HepG2 (cell line): ENCODE measurements at regions not wholly inside any gene's neighbourhood (a gene's known extent, or its start where the extent isn't known, plus 50 kb on each side); places are given as distances from the start of the nearest gene placed in this dataset.

Experiments used
- ATAC-seq: fragments of 200-7000 bp; cut with Tn5 transposase; 3 replicates; pipeline ENCODE4 v1.9.1; 2020; ENCODE audit warnings: mild to moderate bottlenecking, moderate library complexity
- BruUV-seq: library from RNA; stranded (reverse); fragments of 400-500 nt; replicated peaks from 2 replicates; lab custom pipeline; 2021; lab: Mats Ljungman, UMichigan
- CTCF ChIA-PET: fragments of 300-600 bp; formaldehyde crosslinking; extraction: SDS; loops from one replicate; lab custom pipeline; 2021; ENCODE audit warnings: low total read pairs, inconsistent platforms, low intra/inter-chr PET ratio; lab: Yijun Ruan, JAX
- POLR2A ChIA-PET: fragments of 350-600 bp; sonication (Branson Sonifier 250); formaldehyde crosslinking; loops from one replicate; lab custom pipeline; 2020; ENCODE audit warnings: antibody characterized with exemption, inconsistent platforms; lab: Yijun Ruan, JAX
- DNase-seq: peaks from one replicate; pipeline ENCODE4 v3.0.0-alpha.2; 2015; ENCODE audit warnings: low spot score
- FAIRE-seq: peaks from 3 replicates; lab custom pipeline; 2011; peaks lifted over from hg19 to GRCh38; lab: Jason Lieb, UNC
- H2AFZ ChIP-seq: one replicate; pipeline ENCODE4 v1.6.1; 2011; ENCODE audit warnings: low read length, inconsistent platforms
- H3K27ac ChIP-seq: fragments of 300-600 bp; 3 replicates; pipeline ENCODE4 v1.8.0; 2011; ENCODE audit warnings: mixed run types, mild to moderate bottlenecking, mixed read lengths, low read length, inconsistent platforms; ENCODE audit not compliant: insufficient read depth; ENCODE audit errors: extremely low read length
- H3K27me3 ChIP-seq, 2 experiments: fragments of 200-600 bp in 1 of 2; 2 replicates in 1 of 2; 3 replicates in 1 of 2; pipeline versions ENCODE4 v1.6.0 to v1.8.0; 2011; ENCODE audit warnings: low read length in 2 of 2, mild to moderate bottlenecking in 2 of 2, moderate library complexity in 2 of 2, inconsistent platforms in 1 of 2; ENCODE audit not compliant: insufficient read depth in 2 of 2, control insufficient read depth in 1 of 2
- H3K36me3 ChIP-seq, 2 experiments: fragments of 200-600 bp in 1 of 2; replicated peaks in 1 of 2; 2 replicates in 1 of 2; 3 replicates in 1 of 2; pipeline versions ENCODE4 v1.5.1 to v1.8.0; 2011; ENCODE audit warnings: low read length in 2 of 2, inconsistent platforms in 1 of 2; ENCODE audit not compliant: insufficient read depth in 2 of 2, control insufficient read depth in 1 of 2
- H3K4me1 ChIP-seq: 2 replicates; pipeline ENCODE4 v1.5.1; 2012; ENCODE audit warnings: low read length, inconsistent platforms; ENCODE audit not compliant: insufficient read depth
- H3K4me2 ChIP-seq: 2 replicates; pipeline ENCODE4 v1.6.0; 2011; ENCODE audit warnings: low read depth, low read length, inconsistent platforms
- H3K4me3 ChIP-seq, 3 experiments: fragments of 200-600 bp in 1 of 3; sonication (generic), shearing (Covaris generic) in 1 of 3; replicated peaks in 1 of 3; 2 replicates each; pipeline ENCODE4 v1.5.1; 2011 to 2016; ENCODE audit warnings: low read length in 3 of 3, inconsistent platforms in 2 of 3, low read depth in 2 of 3, mild to moderate bottlenecking in 2 of 3, control low read depth in 1 of 3, mixed read lengths in 1 of 3; ENCODE audit not compliant: insufficient read depth in 1 of 3
- H3K79me2 ChIP-seq: one replicate; pipeline ENCODE4 v1.6.1; 2011; ENCODE audit warnings: low read length, inconsistent platforms; ENCODE audit not compliant: insufficient read depth
- H3K9ac ChIP-seq: 2 replicates; pipeline ENCODE4 v1.6.0; 2011; ENCODE audit warnings: mild to moderate bottlenecking, low read depth, low read length, inconsistent platforms; ENCODE audit not compliant: insufficient read depth
- H3K9me3 ChIP-seq: 2 replicates; pipeline ENCODE4 v1.5.1; 2012; ENCODE audit warnings: mild to moderate bottlenecking, low read length
- H4K20me1 ChIP-seq: 2 replicates; pipeline ENCODE4 v1.6.0; 2011; ENCODE audit warnings: inconsistent platforms, mild to moderate bottlenecking, low read length, moderate library complexity; ENCODE audit not compliant: insufficient read depth
- FLYWCH1 ChIP-seq: sonication (generic); formaldehyde crosslinking; IDR thresholded peaks from 2 replicates; pipeline ENCODE4 v1.8.1; 2023; ENCODE audit warnings: mild to moderate bottlenecking, missing genetic modification reagents
- HOXA3 ChIP-seq: sonication (generic); formaldehyde crosslinking; IDR thresholded peaks from 2 replicates; pipeline ENCODE4 v1.5.0; 2020; ENCODE audit warnings: missing genetic modification reagents
- KDM5A ChIP-seq: fragments of 200-600 bp; sonication (generic); IDR thresholded peaks from 2 replicates; pipeline ENCODE4 v1.7.0; 2018; ENCODE audit warnings: antibody characterized with exemption, mild to moderate bottlenecking, low read length, borderline replicate concordance
- KLF12 ChIP-seq: sonication (generic); formaldehyde crosslinking; IDR thresholded peaks from 2 replicates; pipeline ENCODE4 v1.4.0; 2020; ENCODE audit warnings: missing genetic modification reagents, borderline replicate concordance
- NCOA1 ChIP-seq: sonication (generic); formaldehyde crosslinking; IDR thresholded peaks from 2 replicates; pipeline ENCODE4 v1.9.0; 2021; ENCODE audit warnings: missing genetic modification reagents
- SMAD3 ChIP-seq: sonication (generic); formaldehyde crosslinking; IDR thresholded peaks from 2 replicates; pipeline ENCODE4 v1.4.0; 2020; ENCODE audit warnings: missing genetic modification reagents
- SMARCC2 ChIP-seq: fragments of 450-650 bp; IDR thresholded peaks from 2 replicates; pipeline ENCODE4 v1.6.1; 2017; ENCODE audit warnings: antibody characterized with exemption, mild to moderate bottlenecking
- SUZ12 ChIP-seq: fragments of 150-350 bp; IDR thresholded peaks from 2 replicates; pipeline ENCODE4 v1.6.1; 2014; ENCODE audit warnings: low read depth, low read length
- ZFX ChIP-seq: sonication (generic); formaldehyde crosslinking; IDR thresholded peaks from 2 replicates; pipeline ENCODE4 v1.4.0; 2020; ENCODE audit warnings: mild to moderate bottlenecking, low read depth, missing genetic modification reagents, moderate library complexity
- ZNF547 ChIP-seq: sonication (generic); formaldehyde crosslinking; IDR thresholded peaks from 2 replicates; pipeline ENCODE4 v1.5.1; 2020; ENCODE audit warnings: mild to moderate bottlenecking, missing genetic modification reagents
- ZSCAN9 ChIP-seq: IDR thresholded peaks from 2 replicates; pipeline ENCODE4 v1.6.1; 2016; ENCODE audit warnings: borderline replicate concordance
- WGBS: methylation state at CpG from one replicate; pipeline ENCODE4 v1.1.6; 2017; ENCODE audit warnings: low lambda C conversion rate; 5-methylcytosine and 5-hydroxymethylcytosine counted together
- in situ Hi-C: cut with HindIII; loops from 2 replicates; pipeline ENCODE4 v1.10.0; 2017; ENCODE audit warnings: low pct_unique_long_range_greater_than_20kb; ENCODE audit not compliant: extremely low pct_ligation_motif_present
- intact Hi-C: fragments of 100-400 bp; cut with micrococcal nuclease; formaldehyde crosslinking; loops from one replicate; pipeline ENCODE4 v1.10.0; 2022; ENCODE audit not compliant: unreplicated experiment
- TF ChIP-seq, protein P1 (sequence below): IDR thresholded peaks from 2 replicates; pipeline ENCODE4 v1.6.1; 2016; ENCODE audit warnings: control low read depth

DNA sequence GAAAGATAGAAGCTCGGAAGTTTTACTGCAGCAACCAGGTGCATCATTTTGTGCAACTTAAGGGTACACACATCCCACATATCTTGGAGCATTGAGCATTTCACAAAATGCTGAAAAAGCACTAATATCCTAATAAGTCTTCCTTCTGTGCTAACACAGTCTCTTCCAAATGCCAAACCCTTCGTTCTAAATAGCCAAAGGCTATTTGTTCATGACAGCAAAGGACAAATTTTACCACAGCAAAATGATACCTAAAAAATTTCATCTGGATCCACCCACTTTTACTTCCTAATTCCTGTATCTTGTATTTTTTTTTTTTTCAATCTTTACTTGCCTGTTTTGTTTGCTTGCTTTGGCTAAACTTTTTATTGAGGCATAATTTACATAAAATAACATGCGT is 435.0 kb downstream of the RND3 start:
- no peak overlapping the region for H3K4me2 ChIP-seq
- no peak overlapping the region for H3K9ac ChIP-seq
- no peaks in the 10 kb centered on the region for H4K20me1 ChIP-seq
- no peaks in the 10 kb centered on the region for H3K79me2 ChIP-seq
- DNase-seq (no peak), ATAC-seq (no peak), FAIRE-seq (no peak)
- no peaks in the 10 kb centered on the region for H3K36me3 ChIP-seq
- ChIA-PET POLR2A (no interaction called here), CTCF (no interaction called here)
- H3K4me3 ChIP-seq, result no peak overlapping the region
- WGBS, result 8% methylated on average over 3 of the region's 3 CpGs
- no peaks in the 10 kb centered on the region for H3K4me1 ChIP-seq
- in situ Hi-C loops, result no loop called here
- BruUV-seq, result no TSS peak
- H3K27ac ChIP-seq, result no peak overlapping the region
- no peak overlapping the region for H2AFZ ChIP-seq
- H3K27me3 ChIP-seq, result no peaks in the 10 kb centered on the region
- no peak for TF ChIP-seq HOXA3 (CRISPR knock-in tag)
- TF ChIP-seq SMAD3, result no peak
- TF ChIP-seq FLYWCH1 (CRISPR knock-in tag), result no peak
- TF ChIP-seq, protein P1, sequence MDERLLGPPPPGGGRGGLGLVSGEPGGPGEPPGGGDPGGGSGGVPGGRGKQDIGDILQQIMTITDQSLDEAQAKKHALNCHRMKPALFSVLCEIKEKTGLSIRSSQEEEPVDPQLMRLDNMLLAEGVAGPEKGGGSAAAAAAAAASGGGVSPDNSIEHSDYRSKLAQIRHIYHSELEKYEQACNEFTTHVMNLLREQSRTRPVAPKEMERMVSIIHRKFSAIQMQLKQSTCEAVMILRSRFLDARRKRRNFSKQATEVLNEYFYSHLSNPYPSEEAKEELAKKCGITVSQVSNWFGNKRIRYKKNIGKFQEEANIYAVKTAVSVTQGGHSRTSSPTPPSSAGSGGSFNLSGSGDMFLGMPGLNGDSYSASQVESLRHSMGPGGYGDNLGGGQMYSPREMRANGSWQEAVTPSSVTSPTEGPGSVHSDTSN (CRISPR knock-in tag), result no peak
- TF ChIP-seq SMARCC2, result no peak
- no peak for TF ChIP-seq KDM5A
- no peak for TF ChIP-seq NCOA1 (CRISPR knock-in tag)
- TF ChIP-seq ZNF547, result no peak
- no peak for TF ChIP-seq SUZ12
- intact Hi-C loops, result no loop called here
- no peaks in the 10 kb centered on the region; the same call in 1 of the 2 replicates for H3K9me3 ChIP-seq

- TF ChIP-seq ZFX (no peak), KLF12 (CRISPR knock-in tag) (no peak), ZSCAN9 (CRISPR knock-in tag) (no peak)
- TF ChIP-seq, all 625 proteins: peak for 0
- DNase-seq (no peak), ATAC-seq (no peak), FAIRE-seq (no peak)
- Histone ChIP-seq H4K20me1 (no peaks in the 10 kb centered on the region), H2AFZ (no peak overlapping the region), H3K4me1 (no peaks in the 10 kb centered on the region), H3K9me3 (no peaks in the 10 kb centered on the region), H3K79me2 (no peaks in the 10 kb centered on the region), H3K36me3 (no peaks in the 10 kb centered on the region), H3K9ac (no peak overlapping the region), H3K4me3 (no peak overlapping the region), H3K27ac (no peak overlapping the region), H3K4me2 (no peak overlapping the region), H3K27me3 (no peaks in the 10 kb centered on the region)
- intact Hi-C loops (no loop called here), in situ Hi-C loops (no loop called here)
- no TSS peak for BruUV-seq
- ChIA-PET CTCF (no interaction called here), POLR2A (no interaction called here)
These were observed 436.5 kb downstream of the RND3 start for GRCh38 chr2:150051004-150051403.
